ENCODE measurements at regions not wholly inside any gene's neighbourhood (a gene's known extent, or its start where the extent isn't known, plus 50 kb on each side); places are given as distances from the start of the nearest gene placed in this dataset.

GRCh38 chr9:90991953-90992352, 190.3 kb downstream of the SYK start:
- H3K9me2 ChIP-seq (replicated peaks; ENCODE audit: low read length) = no peaks in the 10 kb centered on the region
- H3K79me2 ChIP-seq (ENCODE audit: low read length) = no peaks in the 10 kb centered on the region
- no peak overlapping the region for H2AFZ ChIP-seq (ENCODE audit: low read length)
- peak overlapping the region; percentile 98 for H3K27ac ChIP-seq (ENCODE audit: low read length)
- 0 out of 2 replicates have a peak overlapping the region, but pooled peaks have one; percentile 2 for H3K4me3 ChIP-seq (ENCODE audit: low read length)
- no TSS peak for BruUV-seq (replicated peaks)
- ATAC-seq (peak; percentile 72), DNase-seq (peak; percentile 58)
- POLR2A ChIA-PET (ENCODE audit: unreplicated experiment) = no interaction called here
- H4K20me1 ChIP-seq (ENCODE audit: low read length) = no peaks in the 10 kb centered on the region
- intact Hi-C loops (cut with micrococcal nuclease) = loop anchor here (2.0 to 10.0 kb wide), 3 partner anchors 69 to 433 kb away; no protein-coding TSS in a partner anchor
- CTCF ChIA-PET = no interaction called here
- peaks cover 20% of the 10 kb centered on the region for H3K4me1 ChIP-seq (ENCODE audit: insufficient read depth, low read length)
- H3K36me3 ChIP-seq (ENCODE audit: low read depth, low read length) = no peaks in the 10 kb centered on the region
- H3K27me3 ChIP-seq (ENCODE audit: low read length) = no peaks in the 10 kb centered on the region
- H3K4me2 ChIP-seq (ENCODE audit: low read length) = peak overlapping the region; percentile 68
- H3K9ac ChIP-seq (ENCODE audit: low read length) = peak overlapping the region; percentile 80
- TF ChIP-seq CTCF (conservative IDR thresholded peaks at IDR 0.05; ENCODE audit: low read depth, low read length) (no peak), EZH2 (IDR thresholded peaks at IDR 0.05; ENCODE audit: low read length, unreplicated experiment) (no peak), EZH2phosphoT487 (IDR thresholded peaks at IDR 0.05; ENCODE audit: borderline replicate concordance, low read length) (no peak)
- H3K9me3 ChIP-seq (ENCODE audit: low read length) = no peaks in the 10 kb centered on the region
- H3F3A ChIP-seq (ENCODE audit: low read length, unreplicated experiment) = no peaks in the 10 kb centered on the region

DNA sequence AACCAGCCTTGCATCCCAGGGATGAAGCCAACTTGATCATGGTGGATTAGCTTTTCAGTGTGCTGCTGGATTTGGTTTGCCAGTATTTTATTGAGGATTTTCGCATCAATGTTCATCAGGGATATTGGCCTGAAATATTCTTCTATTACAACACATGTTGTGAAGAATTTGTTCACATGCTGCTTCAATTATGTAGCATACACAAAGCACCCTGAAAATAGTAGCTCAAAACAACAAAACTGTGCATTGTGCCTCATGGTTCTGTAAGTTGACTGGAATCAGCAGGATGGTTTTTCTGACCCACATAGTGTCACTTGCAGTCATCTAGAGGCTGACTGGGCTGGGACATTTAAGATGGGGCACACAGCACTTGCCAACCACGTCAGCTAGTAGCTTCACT, 193.9 kb downstream of the SYK start:
- CTCF ChIA-PET = no interaction called here
- POLR2A ChIA-PET (ENCODE audit: unreplicated experiment) = no interaction called here
- no peak overlapping the region for H3K4me3 ChIP-seq (ENCODE audit: low read length)

More for the DNA sequence above, 193.9 kb downstream of the SYK start:
- peaks cover 40% of the 10 kb centered on the region for H3K4me1 ChIP-seq (ENCODE audit: insufficient read depth, low read length)
- H3K36me3 ChIP-seq (ENCODE audit: low read depth, low read length) = no peaks in the 10 kb centered on the region
- H3K27me3 ChIP-seq (ENCODE audit: low read length) = no peaks in the 10 kb centered on the region
- no peak overlapping the region for H3K9ac ChIP-seq (ENCODE audit: low read length)
- TF ChIP-seq EZH2phosphoT487 (IDR thresholded peaks at IDR 0.05; ENCODE audit: borderline replicate concordance, low read length) (no peak), CTCF (conservative IDR thresholded peaks at IDR 0.05; ENCODE audit: low read depth, low read length) (no peak), EZH2 (IDR thresholded peaks at IDR 0.05; ENCODE audit: low read length, unreplicated experiment) (no peak)
- H3K79me2 ChIP-seq (ENCODE audit: low read length) = no peaks in the 10 kb centered on the region
- H3K9me3 ChIP-seq (ENCODE audit: low read length) = no peaks in the 10 kb centered on the region
- BruUV-seq (replicated peaks) = no TSS peak
- intact Hi-C loops (cut with micrococcal nuclease) = loop anchor here (10.0 kb wide), 1 partner anchor 349 kb away; no protein-coding TSS in a partner anchor
- H2AFZ ChIP-seq (ENCODE audit: low read length) = no peak overlapping the region
- H4K20me1 ChIP-seq (ENCODE audit: low read length) = no peaks in the 10 kb centered on the region
- no peaks in the 10 kb centered on the region for H3K9me2 ChIP-seq (replicated peaks; ENCODE audit: low read length)
- H3K27ac ChIP-seq (ENCODE audit: low read length) = no peak overlapping the region
- no peak overlapping the region for H3K4me2 ChIP-seq (ENCODE audit: low read length)
- no peaks in the 10 kb centered on the region for H3F3A ChIP-seq (ENCODE audit: low read length, unreplicated experiment)
- DNase-seq (no peak), ATAC-seq (no peak)

Data from PC-3 (cell line).